Fibroblast of pulmonary artery (primary cell): ENCODE measurements at regions not wholly inside any gene's neighbourhood (a gene's known extent, or its start where the extent isn't known, plus 50 kb on each side); places are given as distances from the start of the nearest gene placed in this dataset.

Source experiments
- DNase-seq: peaks from one replicate; pipeline ENCODE4 v3.0.0-alpha.2; 2010; ENCODE audit warnings: low read depth
- H3K4me3 ChIP-seq: replicated peaks from 2 replicates; pipeline ENCODE4 v1.5.1; 2011; ENCODE audit warnings: low read depth, mild to moderate bottlenecking, control low read depth, low read length, moderate library complexity
- TF ChIP-seq, protein P1 (sequence below): IDR thresholded peaks from 2 replicates; pipeline ENCODE4 v1.5.1; 2011; ENCODE audit warnings: mild to moderate bottlenecking, control low read depth, low read length, inconsistent platforms; ENCODE audit errors: missing control alignments

DNA sequence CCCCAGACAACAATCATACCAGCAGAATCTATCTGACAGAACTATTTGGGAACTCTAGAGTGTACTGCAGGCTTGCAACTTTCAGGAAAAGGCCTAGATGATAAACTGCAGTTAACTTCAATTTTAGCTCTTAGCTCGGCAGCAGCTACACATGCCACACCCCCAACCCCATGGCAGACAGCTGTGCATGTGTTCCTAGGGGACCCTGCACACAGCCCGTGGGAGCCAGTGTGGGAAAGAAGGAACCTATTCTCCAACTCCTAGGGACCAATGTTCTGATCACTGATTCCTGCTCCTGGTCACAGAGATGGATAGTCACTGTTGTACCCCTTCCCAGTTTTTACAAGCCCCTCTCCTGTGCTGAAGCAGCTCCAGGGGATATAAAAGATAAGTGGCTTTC, 179.6 kb downstream of the DRD1 start:
- H3K4me3 ChIP-seq, result no peak overlapping the region
- DNase-seq, result no peak
- TF ChIP-seq, protein P1, sequence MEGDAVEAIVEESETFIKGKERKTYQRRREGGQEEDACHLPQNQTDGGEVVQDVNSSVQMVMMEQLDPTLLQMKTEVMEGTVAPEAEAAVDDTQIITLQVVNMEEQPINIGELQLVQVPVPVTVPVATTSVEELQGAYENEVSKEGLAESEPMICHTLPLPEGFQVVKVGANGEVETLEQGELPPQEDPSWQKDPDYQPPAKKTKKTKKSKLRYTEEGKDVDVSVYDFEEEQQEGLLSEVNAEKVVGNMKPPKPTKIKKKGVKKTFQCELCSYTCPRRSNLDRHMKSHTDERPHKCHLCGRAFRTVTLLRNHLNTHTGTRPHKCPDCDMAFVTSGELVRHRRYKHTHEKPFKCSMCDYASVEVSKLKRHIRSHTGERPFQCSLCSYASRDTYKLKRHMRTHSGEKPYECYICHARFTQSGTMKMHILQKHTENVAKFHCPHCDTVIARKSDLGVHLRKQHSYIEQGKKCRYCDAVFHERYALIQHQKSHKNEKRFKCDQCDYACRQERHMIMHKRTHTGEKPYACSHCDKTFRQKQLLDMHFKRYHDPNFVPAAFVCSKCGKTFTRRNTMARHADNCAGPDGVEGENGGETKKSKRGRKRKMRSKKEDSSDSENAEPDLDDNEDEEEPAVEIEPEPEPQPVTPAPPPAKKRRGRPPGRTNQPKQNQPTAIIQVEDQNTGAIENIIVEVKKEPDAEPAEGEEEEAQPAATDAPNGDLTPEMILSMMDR, result no peak

DNA sequence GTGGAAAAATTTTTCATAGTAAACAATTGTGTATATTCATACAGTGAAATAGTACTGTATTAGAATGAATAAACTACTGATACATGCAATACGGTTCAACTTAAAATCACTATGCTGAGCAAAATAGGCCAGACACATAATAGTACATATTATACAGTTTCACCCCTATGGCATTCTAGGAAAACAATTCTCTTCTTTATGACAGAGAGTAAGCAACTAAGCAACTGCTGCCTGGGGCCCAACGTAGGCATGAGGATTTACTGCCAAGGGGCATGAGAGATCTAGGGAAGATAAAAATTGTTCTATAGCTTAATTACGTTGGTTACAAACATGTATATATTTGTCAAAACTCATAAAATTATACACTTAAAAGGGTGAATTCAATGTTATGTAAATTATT, 180.2 kb downstream of the DRD1 start:
- no peak for DNase-seq
- TF ChIP-seq, protein P1, result no peak
- H3K4me3 ChIP-seq, result no peak overlapping the region

DNA sequence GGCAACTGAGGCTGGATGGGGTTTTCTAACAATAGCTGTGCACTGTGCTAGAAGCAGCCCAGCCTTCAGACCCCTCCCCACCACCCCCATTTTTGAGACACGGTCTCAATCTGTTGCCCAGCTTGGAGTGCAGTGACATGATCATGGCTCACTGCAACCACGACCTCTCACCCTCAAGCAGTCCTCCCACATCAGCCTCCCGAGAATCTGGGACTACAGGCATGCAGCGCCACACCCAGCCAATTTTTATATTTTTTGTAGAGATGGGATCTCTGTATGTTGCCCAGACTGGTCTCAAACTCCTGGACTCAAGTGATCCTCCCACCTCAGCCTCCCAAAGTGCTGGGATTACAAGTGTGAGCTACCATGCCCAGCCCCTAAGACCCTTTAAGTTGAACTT, 182.5 kb downstream of the DRD1 start:
- no peak overlapping the region for H3K4me3 ChIP-seq
- TF ChIP-seq, protein P1, result no peak
- no peak for DNase-seq

DNA sequence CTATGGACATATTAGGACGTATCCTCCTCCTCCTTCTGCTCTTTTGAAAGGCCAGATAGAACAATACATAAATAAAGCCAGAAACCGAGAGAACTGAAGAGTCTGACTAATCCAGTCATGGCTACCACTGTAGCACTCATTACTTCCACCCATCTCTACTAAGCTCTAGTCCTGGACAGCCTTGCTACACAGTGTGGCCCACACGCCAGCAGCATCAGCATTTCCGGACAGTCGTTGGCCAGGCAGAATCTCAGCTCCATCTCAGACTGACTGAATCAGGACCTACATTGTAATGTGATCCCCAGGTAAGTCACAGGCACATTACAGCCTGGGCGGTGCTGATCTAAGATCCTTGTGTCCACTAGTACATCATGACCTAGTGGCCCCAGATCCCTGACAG, 182.9 kb downstream of the DRD1 start:
- TF ChIP-seq, protein P1, result no peak
- DNase-seq, result no peak
- no peak overlapping the region for H3K4me3 ChIP-seq

DNA sequence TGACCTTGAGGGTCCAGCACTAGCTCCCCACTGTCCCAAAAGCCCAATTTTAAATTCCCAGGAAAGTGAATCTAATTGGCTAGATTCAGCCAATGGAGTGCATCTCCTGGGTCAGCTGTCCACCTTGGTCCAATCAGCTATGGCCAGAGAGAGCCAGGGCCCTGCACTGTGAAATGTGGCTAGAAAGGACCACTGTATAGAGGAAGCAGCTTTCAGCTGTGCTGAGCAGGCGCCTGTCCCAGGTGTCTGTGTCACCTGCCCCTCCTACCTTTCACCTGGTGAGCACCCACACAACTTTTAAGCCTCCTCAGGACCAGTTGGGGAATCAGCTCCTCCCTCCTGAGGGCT, 186.2 kb downstream of the DRD1 start:
- no peak overlapping the region for H3K4me3 ChIP-seq
- TF ChIP-seq, protein P1, result no peak
- no peak for DNase-seq

DNA sequence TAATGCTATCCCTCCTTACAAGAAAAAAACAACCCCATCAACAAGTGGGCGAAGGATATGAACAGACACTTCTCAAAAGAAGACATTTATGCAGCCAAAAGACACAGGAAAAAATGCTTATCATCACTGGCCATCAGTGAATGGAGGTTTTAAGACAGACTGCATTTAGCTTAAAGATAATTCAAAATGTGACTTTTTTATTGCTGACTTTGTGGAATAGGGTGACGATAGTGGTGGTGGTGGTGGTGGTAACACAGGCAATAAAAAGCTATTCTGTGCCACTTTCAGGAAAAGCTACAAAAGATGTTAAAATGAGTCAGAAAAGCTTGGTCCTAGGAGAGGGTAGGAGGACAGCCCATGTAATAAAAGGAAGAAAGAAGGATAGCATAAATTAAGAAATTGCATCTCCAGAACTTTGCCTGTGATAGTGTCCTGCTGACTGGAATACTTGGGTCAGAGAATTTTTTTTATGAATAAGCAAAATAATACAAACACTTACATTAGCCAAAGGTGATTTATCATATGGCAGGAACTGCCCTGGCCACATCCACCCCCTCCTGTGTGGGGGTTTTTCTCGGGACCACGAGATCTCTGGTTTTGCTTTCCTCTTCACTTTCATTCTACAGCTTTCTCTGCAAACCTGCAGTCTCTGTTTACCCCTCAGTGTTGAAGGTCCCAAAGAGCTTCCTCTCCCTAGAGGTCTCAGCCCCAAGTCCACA, 186.7 kb downstream of the DRD1 start:
- no peak overlapping the region for H3K4me3 ChIP-seq
- TF ChIP-seq, protein P1, result no peak
- no peak for DNase-seq

DNA sequence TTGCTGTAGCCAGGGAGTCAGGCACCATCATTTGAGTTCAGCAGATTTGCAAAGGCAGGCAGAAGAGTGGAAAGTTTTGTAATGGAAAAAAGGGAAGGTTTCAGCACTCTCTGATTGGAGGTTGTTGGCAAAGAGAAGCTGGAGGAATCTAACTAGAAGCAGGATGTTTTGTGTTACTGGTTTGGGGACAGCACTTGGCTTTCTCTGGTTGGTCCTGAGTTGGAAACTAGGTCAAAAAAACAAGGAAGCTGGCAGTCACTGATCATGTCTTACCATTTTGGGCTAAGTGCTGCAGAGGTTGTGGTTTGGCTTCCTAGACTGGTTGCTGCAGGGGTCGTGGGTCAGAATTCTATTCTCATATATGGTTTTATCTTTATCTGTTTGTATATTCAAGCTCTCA, 189.8 kb downstream of the DRD1 start:
- no peak overlapping the region for H3K4me3 ChIP-seq
- TF ChIP-seq, protein P1, result no peak
- peak; percentile 11 for DNase-seq
